Motor neuron (in vitro differentiated cells): ENCODE measurements at regions not wholly inside any gene's neighbourhood (a gene's known extent, or its start where the extent isn't known, plus 50 kb on each side); places are given as distances from the start of the nearest gene placed in this dataset.

Experiments
- ATAC-seq, 8 experiments: fragments of 200-7000 bp; cut with Tn5 transposase; replicated peaks in 6 of 8; 2 replicates each; pipeline ENCODE4 v1.8.0; 2021; ENCODE audit warnings: mild to moderate bottlenecking in 8 of 8, moderate library complexity in 8 of 8
- H3K27ac ChIP-seq, 2 donors: fragments of 250-450 bp; sonication (Bioruptor Pico); 2 replicates each; pipeline ENCODE4 v1.9.0; 2021; ENCODE audit warnings: antibody characterized with exemption in 2 of 2, mild to moderate bottlenecking in 2 of 2, moderate library complexity in 1 of 2
- H3K4me1 ChIP-seq, 2 donors: fragments of 250-450 bp; sonication (Bioruptor Pico); replicated peaks in 1 of 2; 2 replicates each; pipeline ENCODE4 v1.6.1; 2021; ENCODE audit warnings: antibody characterized with exemption in 2 of 2, mild to moderate bottlenecking in 2 of 2, moderate library complexity in 1 of 2
- H3K4me3 ChIP-seq, 5 donors: fragments of 250-450 bp; sonication (Bioruptor Pico); 2 replicates each; pipeline ENCODE4 v1.9.0; 2021; ENCODE audit warnings: antibody characterized with exemption in 5 of 5, mild to moderate bottlenecking in 5 of 5, moderate library complexity in 4 of 5
- WGBS, 10 experiments: fragments of 450-650 bp; shearing (Covaris generic); methylation state at CpG; one replicate each; pipeline ENCODE4 v1.0.0; 2022; 5-methylcytosine and 5-hydroxymethylcytosine counted together
- in situ Hi-C, 9 experiments: fragments of 400-800 bp; cut with MboI; loops; one replicate each; pipeline ENCODE4 v1.15.0; 2021; ENCODE audit warnings: low sequenced_read_pairs in 9 of 9, low pct_unique_long_range_greater_than_20kb in 2 of 9; ENCODE audit not compliant: unreplicated experiment in 9 of 9

DNA sequence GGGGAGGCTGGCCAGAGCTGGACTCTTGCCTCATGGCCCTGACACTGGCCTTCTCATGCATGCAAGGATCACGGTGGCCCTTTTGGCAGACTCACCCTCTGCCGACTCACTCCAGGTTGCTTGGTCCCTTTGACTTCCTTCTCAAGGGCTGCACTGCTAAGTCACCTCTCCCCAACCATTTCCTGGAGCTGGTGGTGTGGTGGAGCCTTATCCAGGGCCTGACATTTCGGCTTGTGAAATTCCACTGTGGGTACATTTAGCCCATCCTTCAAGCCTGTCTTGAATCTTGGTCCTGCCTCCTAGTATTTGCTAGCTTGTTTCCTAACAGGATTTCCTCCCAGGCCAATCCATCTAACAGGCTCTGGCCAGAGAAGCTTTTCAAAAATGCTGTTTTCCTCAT, 52.6 kb upstream of the JUN start:
- in situ Hi-C loops = no loop called here
- no peak for ATAC-seq
- no peaks in the 10 kb centered on the region for H3K4me1 ChIP-seq
- H3K27ac ChIP-seq = no peak overlapping the region
- no peak overlapping the region for H3K4me3 ChIP-seq
- 42 to 93% (median 82%) methylated on average over 2 to 3 of the region's 3 CpGs; no CpG with 5 or more reads in 4 of the 10 experiments for WGBS, 10 experiments

DNA sequence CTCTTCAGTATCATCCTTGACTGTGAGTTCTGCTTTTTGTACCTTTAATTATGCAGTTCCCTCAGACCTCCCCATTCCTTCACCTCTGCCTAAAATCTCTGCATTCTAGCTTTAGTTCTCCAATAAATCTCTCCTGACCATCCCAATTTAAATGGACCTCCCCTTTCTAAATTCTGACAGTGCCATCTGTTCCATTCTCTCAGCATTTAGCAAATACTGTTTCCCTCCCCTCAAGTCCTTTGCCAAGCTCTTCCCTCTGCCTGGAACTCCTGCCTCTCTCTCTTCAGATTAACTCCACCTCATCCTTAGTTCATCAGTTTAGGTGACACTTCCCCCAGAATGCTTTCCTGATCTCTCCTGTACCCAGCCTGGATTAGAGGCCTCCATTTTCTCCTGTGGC, 54.0 kb upstream of the JUN start:
- Histone ChIP-seq H3K4me1 (no peaks in the 10 kb centered on the region), H3K27ac (no peak overlapping the region), H3K4me3 (no peak overlapping the region)
- in situ Hi-C loops = no loop called here
- ATAC-seq = no peak

DNA sequence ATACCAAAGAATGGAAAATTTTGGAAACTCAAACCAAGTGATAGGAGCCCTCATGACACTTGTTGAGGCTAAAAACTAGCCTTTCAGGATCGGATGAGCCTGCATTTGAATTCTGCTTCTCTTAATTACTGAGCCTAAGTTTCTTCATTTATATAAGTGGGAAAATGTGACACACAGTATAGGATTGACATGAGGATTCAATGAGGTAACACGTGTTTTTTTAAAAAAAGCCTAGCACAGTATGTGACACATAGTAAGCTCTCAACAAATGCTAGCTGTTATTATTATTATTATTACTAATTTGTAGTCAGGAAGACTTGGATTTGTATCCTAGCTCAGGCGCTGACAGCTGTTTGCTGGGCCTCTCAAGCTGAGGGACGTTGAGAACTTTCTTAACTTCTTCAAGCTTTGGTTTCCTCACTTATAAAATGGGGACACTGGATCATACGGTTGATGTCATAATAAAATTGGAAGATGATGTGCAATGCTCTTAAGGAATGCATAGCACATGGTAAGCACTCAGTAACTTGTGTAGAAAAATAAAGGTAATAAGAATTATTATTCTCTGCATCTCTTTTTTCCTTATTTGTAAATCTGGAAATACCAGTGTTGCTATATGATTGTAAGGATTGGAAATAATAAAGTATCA, 55.4 kb upstream of the JUN start:
- WGBS, 10 experiments = 0 to 100% (median 69%) methylated on average over 1 to 5 of the region's 5 CpGs
- ATAC-seq = no peak
- H3K4me1 ChIP-seq = no peaks in the 10 kb centered on the region
- in situ Hi-C loops = no loop called here
- no peak overlapping the region for H3K27ac ChIP-seq
- no peak overlapping the region for H3K4me3 ChIP-seq

DNA sequence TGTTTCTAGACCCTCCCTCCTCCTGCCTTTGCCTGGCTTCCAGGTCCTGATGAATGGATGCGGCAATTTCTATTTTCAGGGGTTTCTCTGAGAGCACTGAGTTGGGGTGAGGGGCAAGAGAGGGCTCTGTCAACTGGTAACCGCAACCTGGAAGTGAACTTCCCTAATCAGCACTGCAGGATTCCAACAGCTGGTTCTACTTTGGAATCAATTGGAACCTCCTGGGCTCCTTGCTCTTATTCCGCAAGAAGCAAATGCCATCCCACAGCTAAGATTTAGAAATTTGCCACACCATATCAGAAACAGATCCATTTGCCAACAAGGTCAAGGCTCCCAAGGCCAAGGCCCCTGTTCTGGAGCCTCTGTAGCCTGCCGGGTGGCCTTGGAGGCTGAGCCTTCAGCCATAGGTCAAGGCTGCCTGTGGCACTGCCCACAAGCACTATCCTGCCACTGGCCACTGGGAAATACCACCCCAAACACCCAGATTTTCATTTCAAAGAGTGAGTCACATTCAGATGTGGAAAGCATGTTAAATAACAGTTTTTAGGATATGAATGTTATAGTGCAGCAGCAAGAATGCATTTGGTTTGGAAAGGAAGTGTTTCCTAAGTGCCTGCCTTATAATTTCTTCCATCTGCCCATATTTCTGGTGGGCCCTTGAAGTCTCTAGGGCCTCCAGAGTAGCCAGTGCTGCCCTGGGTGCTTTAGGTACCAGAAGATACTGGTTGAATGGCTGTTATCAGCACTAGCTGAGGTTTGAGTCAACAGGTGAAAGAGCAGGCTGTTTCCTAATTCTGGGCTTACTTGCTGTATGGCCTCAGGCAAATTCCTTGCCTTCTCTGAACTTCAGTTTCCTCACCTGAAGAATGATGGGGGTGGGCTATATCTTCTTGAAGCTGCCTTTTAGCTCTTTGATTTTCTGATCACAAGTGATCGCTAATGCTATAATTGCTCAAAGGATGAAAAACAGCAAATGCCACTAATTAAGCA, 56.3 kb upstream of the JUN start:
- no peaks in the 10 kb centered on the region for H3K4me1 ChIP-seq
- H3K27ac ChIP-seq = no peak overlapping the region
- WGBS, 10 experiments = 41 to 100% (median 92%) methylated on average over 1 to 5 of the region's 5 CpGs
- no peak overlapping the region for H3K4me3 ChIP-seq
- in situ Hi-C loops = no loop called here
- peak in 2 of 8 experiments; percentile 50 to 69 for ATAC-seq

DNA sequence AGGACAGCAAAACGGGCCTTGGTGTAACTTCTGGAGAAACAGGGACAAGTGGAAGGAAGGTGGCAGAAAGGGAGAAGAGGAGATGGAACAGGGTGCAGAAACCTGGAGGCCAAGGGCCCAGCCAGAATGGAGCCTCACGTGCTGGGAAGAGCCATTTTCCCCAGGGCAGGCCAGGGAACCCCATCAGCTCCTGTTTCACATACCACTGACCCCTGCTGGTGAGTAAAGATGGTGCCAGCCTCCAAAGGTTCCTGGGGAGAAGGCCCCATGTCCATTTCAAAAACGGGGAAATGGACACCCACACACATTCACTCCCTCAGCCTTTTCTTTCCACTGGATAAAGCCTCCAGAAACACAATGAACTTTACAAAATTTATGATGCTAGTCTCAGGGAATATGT, 57.6 kb upstream of the JUN start:
- 40 to 100% (median 78%) methylated on average over 1 to 3 of the region's 3 CpGs; no CpG with 5 or more reads in 1 of the 10 experiments for WGBS, 10 experiments
- ATAC-seq = peak in 2 of 8 experiments; percentile 42 to 44
- in situ Hi-C loops = no loop called here
- Histone ChIP-seq H3K4me3 (no peak overlapping the region), H3K27ac (no peak overlapping the region), H3K4me1 (no peaks in the 10 kb centered on the region)

DNA sequence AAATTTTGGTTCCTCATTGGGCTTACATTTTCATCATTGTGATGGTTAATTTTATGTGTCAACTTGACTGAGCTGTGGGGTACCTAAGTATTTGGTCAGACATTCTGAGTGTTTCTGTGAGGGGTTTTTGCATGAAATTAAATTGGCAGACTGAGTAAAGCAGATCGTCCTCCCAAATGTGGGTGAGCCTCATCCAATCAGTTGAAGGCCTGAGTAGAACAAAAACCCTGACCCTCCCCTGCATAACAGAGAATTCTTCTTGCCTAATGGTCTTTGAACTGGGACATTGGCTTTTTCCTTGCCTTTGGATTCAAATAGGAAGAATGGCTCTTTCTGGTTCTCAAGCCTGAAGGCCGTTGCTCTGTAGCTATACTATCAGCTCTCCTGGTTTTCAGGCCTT, 59.1 kb upstream of the JUN start:
- in situ Hi-C loops = no loop called here
- no peaks in the 10 kb centered on the region for H3K4me1 ChIP-seq
- WGBS, 10 experiments = 70 to 100% (median 90%) methylated on average over 1 to 2 of the region's 2 CpGs; no CpG with 5 or more reads in 2 of the 10 experiments
- H3K27ac ChIP-seq = no peak overlapping the region
- H3K4me3 ChIP-seq = no peak overlapping the region
- no peak for ATAC-seq

DNA sequence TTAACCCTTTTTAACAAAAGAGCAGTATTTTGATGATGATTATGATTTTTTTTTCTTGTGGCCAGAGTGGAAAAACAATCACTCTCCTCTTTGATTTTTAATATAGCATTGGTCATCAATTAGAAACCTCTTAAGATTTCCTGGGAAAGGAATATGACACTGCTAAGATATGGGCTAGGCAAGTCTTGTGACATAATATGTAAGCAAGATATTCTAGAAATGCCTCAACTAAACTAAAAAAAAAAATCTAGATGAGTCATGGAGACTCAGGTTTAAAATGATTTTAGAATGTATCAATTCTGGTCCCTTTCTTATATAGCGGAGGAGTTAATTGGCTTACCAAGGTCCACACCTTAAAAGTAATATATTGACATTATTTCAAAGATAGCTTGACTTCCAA, 60.3 kb upstream of the JUN start:
- no peaks in the 10 kb centered on the region for H3K4me1 ChIP-seq
- no peak overlapping the region for H3K4me3 ChIP-seq
- no peak overlapping the region for H3K27ac ChIP-seq
- in situ Hi-C loops = no loop called here
- ATAC-seq = no peak
- 60 to 100% (median 100%) methylated on average over 1 of the region's 1 CpG; no CpG with 5 or more reads in 1 of the 10 experiments for WGBS, 10 experiments

DNA sequence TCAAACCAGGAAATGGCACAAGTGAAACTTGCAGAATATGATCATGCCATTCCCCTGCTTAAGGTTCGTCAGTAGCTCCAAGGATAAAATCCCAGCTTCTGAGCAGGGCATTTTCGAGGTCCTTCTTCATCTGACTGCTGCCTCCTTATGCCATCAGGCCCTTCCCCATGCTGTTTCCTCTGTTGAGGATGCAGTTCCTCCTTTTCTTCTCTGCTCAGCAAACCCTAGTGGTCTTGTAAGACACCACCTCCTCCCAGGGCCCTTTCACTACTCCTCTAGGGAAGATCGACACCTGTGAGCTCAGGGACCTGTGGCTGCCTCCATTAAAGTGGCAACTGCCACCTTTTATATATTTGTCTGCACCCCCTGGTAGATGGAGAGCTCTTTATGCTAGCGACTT, 62.1 kb upstream of the JUN start:
- Histone ChIP-seq H3K27ac (no peak overlapping the region), H3K4me3 (no peak overlapping the region), H3K4me1 (no peaks in the 10 kb centered on the region)
- no peak for ATAC-seq
- in situ Hi-C loops = no loop called here
- WGBS, 10 experiments = 17 to 100% (median 89%) methylated on average over 1 to 4 of the region's 4 CpGs; no CpG with 5 or more reads in 1 of the 10 experiments

DNA sequence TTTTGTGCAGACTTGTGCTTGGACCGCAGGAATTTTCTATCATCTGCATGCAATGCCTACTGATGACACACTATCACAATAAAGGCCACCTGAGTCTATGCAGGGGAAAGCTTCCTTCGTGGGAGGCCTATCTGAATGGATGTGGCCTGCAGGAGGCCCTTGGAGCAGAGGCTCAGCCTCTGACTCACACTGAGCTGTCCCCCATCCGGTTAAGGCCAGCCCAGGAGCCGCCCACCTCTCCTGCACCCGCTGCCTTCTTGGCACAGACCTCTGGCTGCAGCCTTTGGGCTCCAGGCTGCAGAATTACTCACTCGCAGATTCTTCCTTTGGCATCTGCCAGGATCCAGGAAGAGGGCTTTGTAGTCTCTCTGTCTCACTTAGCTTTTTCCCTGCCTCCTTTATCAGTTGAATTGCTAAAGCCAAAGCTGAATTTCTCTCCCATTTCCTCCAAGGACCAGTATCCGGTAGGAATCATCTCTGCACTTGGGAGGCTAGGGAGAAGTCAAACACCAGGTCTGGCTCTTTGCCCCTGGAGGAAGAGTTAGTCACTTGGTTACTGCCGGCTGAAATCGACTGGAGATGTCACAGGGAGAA, 65.1 kb upstream of the JUN start:
- no peak overlapping the region for H3K27ac ChIP-seq
- WGBS, 10 experiments = 2 to 69% (median 39%) methylated on average over 2 to 9 of the region's 9 CpGs; no CpG with 5 or more reads in 2 of the 10 experiments
- in situ Hi-C loops = no loop called here
- H3K4me3 ChIP-seq = no peak overlapping the region
- ATAC-seq = peak; percentile 49 to 93 (median 88)
- H3K4me1 ChIP-seq = peaks cover 5 to 7% of the 10 kb centered on the region in 2 donors

DNA sequence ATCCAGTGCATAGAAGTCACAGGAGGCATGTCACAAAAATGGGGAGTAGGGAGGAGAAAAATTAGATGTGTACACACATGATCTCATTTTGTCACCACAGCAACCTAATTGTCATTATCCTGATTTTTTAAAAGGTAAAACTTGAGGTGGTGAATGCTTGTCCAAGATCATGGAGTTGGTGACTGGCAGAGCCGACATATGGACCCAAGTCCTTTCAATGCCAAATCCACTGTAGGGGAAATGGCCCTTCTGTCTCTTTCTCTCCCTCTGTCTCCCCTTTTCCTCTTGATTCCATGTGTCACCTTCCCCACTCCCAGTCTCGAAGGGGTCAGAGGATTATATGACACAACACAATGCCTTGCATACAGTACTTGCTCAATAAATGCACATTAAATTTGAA, 65.7 kb upstream of the JUN start:
- peak in 2 of 8 experiments; percentile 9 to 12 for ATAC-seq
- H3K27ac ChIP-seq = no peak overlapping the region
- H3K4me1 ChIP-seq = peaks cover 5 to 7% of the 10 kb centered on the region in 2 donors
- no peak overlapping the region for H3K4me3 ChIP-seq
- in situ Hi-C loops = no loop called here
- 17 to 100% (median 79%) methylated on average over 1 to 2 of the region's 2 CpGs; no CpG with 5 or more reads in 2 of the 10 experiments for WGBS, 10 experiments

DNA sequence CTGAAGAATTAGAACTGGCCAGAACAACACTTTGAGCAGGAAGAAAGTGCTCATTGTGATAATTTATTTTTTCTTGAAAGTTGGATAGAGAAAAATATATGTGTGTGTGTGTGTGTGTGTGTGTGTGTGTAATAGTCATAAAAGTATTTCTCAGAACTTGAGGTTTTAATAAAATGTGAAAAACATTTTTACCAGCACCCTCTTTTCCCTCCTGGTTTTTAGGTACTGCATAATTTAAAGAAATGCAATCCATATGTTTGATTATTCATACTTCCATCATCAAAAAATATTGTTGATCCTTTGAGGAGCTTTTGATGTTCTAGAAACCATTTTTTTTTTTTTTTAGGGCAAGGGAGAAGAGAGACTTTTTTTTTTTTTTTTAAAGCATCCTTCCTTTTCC, 66.8 kb upstream of the JUN start:
- Histone ChIP-seq H3K4me3 (no peak overlapping the region), H3K27ac (no peak overlapping the region), H3K4me1 (peaks cover 5 to 7% of the 10 kb centered on the region in 2 donors)
- in situ Hi-C loops = no loop called here
- ATAC-seq = no peak

DNA sequence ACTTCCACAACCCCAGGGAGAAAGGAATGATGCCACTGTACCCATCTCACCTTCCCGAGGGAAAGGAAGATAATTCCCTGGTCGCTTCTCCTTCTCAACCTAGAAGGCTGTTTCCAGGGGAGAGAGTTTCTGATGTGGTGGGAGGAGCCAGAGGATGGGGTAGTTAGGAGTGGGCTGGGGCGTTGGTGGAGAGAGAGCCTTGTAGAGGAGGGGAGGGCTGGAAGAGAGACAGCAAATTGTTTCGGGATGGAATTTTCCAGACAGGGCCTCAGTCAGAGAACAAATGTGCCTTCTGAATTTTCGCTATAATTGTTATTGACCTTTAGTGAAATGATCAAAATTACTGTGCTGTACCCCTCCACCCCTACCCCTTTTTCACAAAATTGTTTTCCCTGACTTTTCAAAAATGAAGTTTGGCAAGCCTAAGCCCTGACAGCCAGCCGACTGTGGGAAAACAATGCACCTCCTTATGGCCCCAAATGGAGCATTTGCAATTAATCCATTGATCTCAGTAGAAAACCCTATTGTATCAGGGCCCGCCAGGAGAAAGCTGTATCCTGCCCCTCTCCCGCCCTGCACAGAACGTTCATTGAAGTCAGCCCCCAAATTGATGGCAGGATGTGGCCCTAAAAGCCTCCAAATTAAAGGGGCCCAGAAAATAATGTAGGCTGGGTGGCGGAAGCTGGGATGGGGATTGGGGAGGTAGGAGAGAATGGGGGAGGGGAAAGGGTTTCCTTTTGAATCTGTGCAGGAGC, 69.1 kb upstream of the JUN start:
- H3K27ac ChIP-seq = no peak overlapping the region
- 39 to 100% (median 73%) methylated on average over 1 to 8 of the region's 10 CpGs; no CpG with 5 or more reads in 1 of the 10 experiments for WGBS, 10 experiments
- no peak overlapping the region for H3K4me3 ChIP-seq
- ATAC-seq = peak in 2 of 8 experiments; percentile 52 to 60
- peaks cover 5 to 7% of the 10 kb centered on the region in 2 donors for H3K4me1 ChIP-seq
- in situ Hi-C loops = no loop called here

DNA sequence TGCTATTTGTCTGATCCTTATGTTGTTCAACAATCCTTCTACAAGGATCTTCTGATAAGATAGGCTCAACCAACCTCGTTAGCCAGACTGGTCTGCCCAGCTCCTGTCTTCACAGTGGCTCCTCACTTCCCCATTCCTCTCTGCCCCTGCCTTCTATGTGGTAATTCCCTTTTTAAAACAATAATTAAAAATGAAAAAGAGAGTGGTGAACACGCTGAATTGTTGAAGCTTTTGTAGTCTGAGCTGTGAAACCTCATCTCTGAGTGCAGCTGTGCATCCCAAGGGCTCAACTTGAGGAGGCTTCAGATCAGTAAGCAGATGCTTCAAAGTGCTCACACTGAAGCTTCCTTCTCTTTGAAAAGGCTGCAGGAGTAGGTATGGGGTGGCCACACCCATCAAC, 70.7 kb upstream of the JUN start:
- H3K27ac ChIP-seq = no peak overlapping the region
- 35 to 100% (median 93%) methylated on average over 1 to 2 of the region's 2 CpGs for WGBS, 10 experiments
- in situ Hi-C loops = no loop called here
- H3K4me1 ChIP-seq = peaks cover 5 to 7% of the 10 kb centered on the region in 2 donors
- H3K4me3 ChIP-seq = no peak overlapping the region
- no peak for ATAC-seq
